ENCODE measurements at regions not wholly inside any gene's neighbourhood (a gene's known extent, or its start where the extent isn't known, plus 50 kb on each side); places are given as distances from the start of the nearest gene placed in this dataset.

DNA sequence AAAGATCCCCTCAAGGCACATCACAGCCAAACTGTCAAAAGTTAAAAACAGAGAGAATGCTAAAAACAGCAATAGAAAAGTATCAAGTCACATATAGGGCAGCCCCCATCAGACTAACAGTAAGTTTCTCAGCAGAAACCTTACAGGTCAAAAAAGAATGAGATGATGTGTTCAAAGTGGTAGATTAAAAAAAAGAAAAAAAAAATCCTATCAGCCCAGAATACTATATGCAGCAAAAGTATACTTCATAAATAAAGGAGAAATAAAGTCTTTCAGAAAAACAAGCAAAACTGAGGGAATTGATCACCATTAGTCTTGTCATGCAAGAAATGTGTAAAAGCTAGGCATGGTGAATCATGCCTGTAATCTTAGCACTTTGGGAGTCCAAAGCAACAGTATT, 99.9 kb upstream of the RAD23B start:
- peaks cover 41% of the 10 kb centered on the region for H3K27me3 Mint-ChIP-seq
- Histone ChIP-seq H3K27me3 (ENCODE audit: control insufficient read depth in 1 of 2, insufficient read depth in 2 of 2, low read length in 2 of 2) (peaks cover 0 to 4% of the 10 kb centered on the region in 2 experiments), H3K4me3 (ENCODE audit: low read length) (no peak overlapping the region), H3K27ac (ENCODE audit: low read depth in 1 of 2, low read length in 2 of 2) (no peak overlapping the region), H3K9me3 (ENCODE audit: control insufficient read depth in 1 of 2, insufficient read depth in 1 of 2, low read length in 2 of 2) (peaks cover 9 to 18% of the 10 kb centered on the region in 2 experiments), H3K36me3 (ENCODE audit: insufficient read depth, low read length) (no peaks in the 10 kb centered on the region), H3K4me1 (ENCODE audit: insufficient read depth, low read length) (no peaks in the 10 kb centered on the region)
- H3K4me1 Mint-ChIP-seq (ENCODE audit: low read depth) = no peaks in the 10 kb centered on the region
- intact Hi-C loops (cut with DNase I, micrococcal nuclease) = no loop called here
- DNase-seq = no peak
- H3K27ac Mint-ChIP-seq = no peak overlapping the region
- H3K9me3 Mint-ChIP-seq = peaks cover 16% of the 10 kb centered on the region
- H3K4me3 Mint-ChIP-seq = no peak overlapping the region
- no peaks in the 10 kb centered on the region for H3K36me3 Mint-ChIP-seq (ENCODE audit: low read depth)
- CTCF ChIA-PET = interaction anchor here (0.7 kb wide), 2 partner anchors 13 to 1213 kb away, joined by 3 to 4 read pairs; no protein-coding TSS in a partner anchor
- no peak for TF ChIP-seq CTCF (IDR thresholded peaks at IDR 0.05)
- POLR2A ChIA-PET = no interaction called here
- ATAC-seq (ENCODE audit: poor library complexity) = no peak

DNA sequence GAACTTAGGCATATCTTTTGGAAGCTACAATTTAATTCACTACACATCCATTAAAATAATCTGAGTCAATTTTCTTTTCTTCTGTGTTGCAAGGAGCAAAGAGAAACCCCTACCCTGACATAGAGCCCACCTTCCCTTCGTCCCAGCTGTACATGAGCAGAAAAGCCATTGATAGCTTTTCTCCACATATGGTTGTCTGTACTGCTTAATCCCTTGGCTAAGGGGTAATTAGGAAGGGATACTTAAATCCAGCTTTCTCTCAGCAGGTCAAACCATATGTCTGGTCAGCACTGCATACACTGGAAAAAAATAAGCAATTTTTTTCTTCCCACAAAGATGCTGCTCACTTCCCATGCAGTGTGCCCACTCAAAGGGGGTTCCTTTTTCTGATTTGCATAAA, 94.7 kb upstream of the RAD23B start:
- ATAC-seq (ENCODE audit: poor library complexity) = no peak
- H3K4me3 Mint-ChIP-seq = no peak overlapping the region
- H3K4me1 ChIP-seq (ENCODE audit: insufficient read depth, low read length) = no peaks in the 10 kb centered on the region
- no peaks in the 10 kb centered on the region for H3K4me1 Mint-ChIP-seq (ENCODE audit: low read depth)
- no peak overlapping the region for H3K27ac ChIP-seq (ENCODE audit: low read depth in 1 of 2, low read length in 2 of 2)
- no peak overlapping the region for H3K27ac Mint-ChIP-seq
- H3K9me3 ChIP-seq (ENCODE audit: control insufficient read depth in 1 of 2, insufficient read depth in 1 of 2, low read length in 2 of 2) = peaks cover 0 to 4% of the 10 kb centered on the region in 2 experiments
- intact Hi-C loops (cut with DNase I, micrococcal nuclease) = no loop called here
- ChIA-PET CTCF (no interaction called here), POLR2A (no interaction called here)
- no peak overlapping the region for H3K4me3 ChIP-seq (ENCODE audit: low read length)
- peaks cover 0 to 2% of the 10 kb centered on the region in 2 experiments for H3K27me3 ChIP-seq (ENCODE audit: control insufficient read depth in 1 of 2, insufficient read depth in 2 of 2, low read length in 2 of 2)
- H3K27me3 Mint-ChIP-seq = peaks cover 33% of the 10 kb centered on the region
- DNase-seq = no peak
- H3K36me3 Mint-ChIP-seq (ENCODE audit: low read depth) = no peaks in the 10 kb centered on the region
- H3K9me3 Mint-ChIP-seq = peaks cover 5% of the 10 kb centered on the region
- TF ChIP-seq CTCF (IDR thresholded peaks at IDR 0.05) = no peak
- no peaks in the 10 kb centered on the region for H3K36me3 ChIP-seq (ENCODE audit: insufficient read depth, low read length)

GRCh38 chr9:107190061-107190935, 92.8 kb upstream of the RAD23B start:
- no peak for TF ChIP-seq CTCF (IDR thresholded peaks at IDR 0.05)
- intact Hi-C loops (cut with DNase I, micrococcal nuclease) = no loop called here

More at GRCh38 chr9:107190061-107190935, 92.8 kb upstream of the RAD23B start:
- no peak overlapping the region for H3K27ac ChIP-seq (ENCODE audit: low read depth in 1 of 2, low read length in 2 of 2)
- H3K36me3 ChIP-seq (ENCODE audit: insufficient read depth, low read length) = no peaks in the 10 kb centered on the region
- H3K27me3 Mint-ChIP-seq = peaks cover 24% of the 10 kb centered on the region
- no peak overlapping the region for H3K27ac Mint-ChIP-seq
- no peaks in the 10 kb centered on the region for H3K4me1 Mint-ChIP-seq (ENCODE audit: low read depth)
- no peak for DNase-seq
- ChIA-PET CTCF (interaction anchor here (0.7 kb wide), 1 partner anchor 57 kb away, joined by 3 read pairs; no protein-coding TSS in a partner anchor), POLR2A (no interaction called here)
- no peaks in the 10 kb centered on the region for H3K4me1 ChIP-seq (ENCODE audit: insufficient read depth, low read length)
- H3K9me3 ChIP-seq (ENCODE audit: control insufficient read depth in 1 of 2, insufficient read depth in 1 of 2, low read length in 2 of 2) = no peaks in the 10 kb centered on the region
- H3K9me3 Mint-ChIP-seq = no peaks in the 10 kb centered on the region
- H3K36me3 Mint-ChIP-seq (ENCODE audit: low read depth) = no peaks in the 10 kb centered on the region
- no peak overlapping the region for H3K4me3 Mint-ChIP-seq
- ATAC-seq (ENCODE audit: poor library complexity) = no peak
- peaks cover 0 to 2% of the 10 kb centered on the region in 2 experiments for H3K27me3 ChIP-seq (ENCODE audit: control insufficient read depth in 1 of 2, insufficient read depth in 2 of 2, low read length in 2 of 2)
- no peak overlapping the region for H3K4me3 ChIP-seq (ENCODE audit: low read length)
